GM18858 (cell line): ENCODE measurements at regions not wholly inside any gene's neighbourhood (a gene's known extent, or its start where the extent isn't known, plus 50 kb on each side); places are given as distances from the start of the nearest gene placed in this dataset.
A peak's percentile ranks its signal among the peaks of the same experiment; 100 is the strongest.

Experiments
- ATAC-seq: cut with Tn5 transposase; IDR thresholded peaks from one replicate; pipeline ENCODE4 v1.9.1; 2021; ENCODE audit not compliant: unreplicated experiment

GRCh38 chr5:167712986-167713585, 578.4 kb upstream of the WWC1 start:
- ATAC-seq: no peak

GRCh38 chr5:167713896-167714295, 577.5 kb upstream of the WWC1 start:
- no peak for ATAC-seq

- ATAC-seq: no peak
Measured at GRCh38 chr5:167716126-167716775, 575.2 kb upstream of the WWC1 start.

GRCh38 chr5:167720259-167720658, 571.2 kb upstream of the WWC1 start:
- no peak for ATAC-seq

- ATAC-seq: no peak
Measured at GRCh38 chr5:167720676-167721260, 570.7 kb upstream of the WWC1 start.

GRCh38 chr5:167721926-167722440, 569.5 kb upstream of the WWC1 start:
- ATAC-seq: no peak

- peak; percentile 99 for ATAC-seq
Measured at GRCh38 chr5:167723254-167723871, 568.1 kb upstream of the WWC1 start.

- no peak for ATAC-seq
Measured at GRCh38 chr5:167725264-167725663, 566.2 kb upstream of the WWC1 start.

- no peak for ATAC-seq
Measured at GRCh38 chr5:167725741-167726140, 565.7 kb upstream of the WWC1 start.

GRCh38 chr5:167726642-167727041, 564.8 kb upstream of the WWC1 start:
- no peak for ATAC-seq

GRCh38 chr5:167730121-167730520, 561.3 kb upstream of the WWC1 start:
- no peak for ATAC-seq

GRCh38 chr5:167730656-167731055, 560.8 kb upstream of the WWC1 start:
- ATAC-seq: no peak

- no peak for ATAC-seq
Measured at GRCh38 chr5:167731951-167732350, 559.5 kb upstream of the WWC1 start.

- no peak for ATAC-seq
Measured at GRCh38 chr5:167732499-167732898, 558.9 kb upstream of the WWC1 start.

GRCh38 chr5:167736992-167737391, 554.5 kb upstream of the WWC1 start:
- ATAC-seq: no peak

GRCh38 chr5:167743695-167744464, 547.6 kb upstream of the WWC1 start:
- ATAC-seq: no peak

GRCh38 chr5:167745868-167746267, 545.6 kb upstream of the WWC1 start:
- no peak for ATAC-seq

GRCh38 chr5:167750586-167750985, 540.9 kb upstream of the WWC1 start:
- ATAC-seq: no peak

- ATAC-seq: no peak
Measured at GRCh38 chr5:167752936-167753335, 538.5 kb upstream of the WWC1 start.

GRCh38 chr5:167753725-167754490, 537.5 kb upstream of the WWC1 start:
- ATAC-seq: no peak
